Common myeloid progenitor, CD34-positive (primary cell): ENCODE measurements at regions not wholly inside any gene's neighbourhood (a gene's known extent, or its start where the extent isn't known, plus 50 kb on each side); places are given as distances from the start of the nearest gene placed in this dataset.

ENCODE experiments used
- CTCF ChIA-PET: fragments of 350-600 bp; sonication (Branson Sonifier 250); formaldehyde crosslinking; loops from one replicate; lab custom pipeline; 2021; ENCODE audit warnings: antibody characterized with exemption; lab: Charles Lee
- POLR2A ChIA-PET: fragments of 350-600 bp; sonication (Branson Sonifier 250); formaldehyde crosslinking; loops from one replicate; lab custom pipeline; 2021; ENCODE audit warnings: antibody characterized with exemption; lab: Charles Lee
- DNase-seq, 3 donors: peaks; one replicate each; pipeline versions ENCODE4 v3.0.0 to v3.0.0-alpha.2; 2013
- H3K27ac ChIP-seq, 2 experiments: 1 replicate in 1 of 2; 2 replicates in 1 of 2; pipeline ENCODE4 v1.7.0; 2013; ENCODE audit warnings: inconsistent platforms in 2 of 2, low read length in 2 of 2, mild to moderate bottlenecking in 2 of 2, low read depth in 1 of 2, moderate library complexity in 1 of 2; ENCODE audit not compliant: severe bottlenecking in 2 of 2, insufficient read depth in 1 of 2, poor library complexity in 1 of 2
- H3K27me3 ChIP-seq, 5 experiments: replicated peaks in 2 of 5; 1 replicate in 3 of 5; 2 replicates in 2 of 5; pipeline versions ENCODE4 v1.6.1 to v1.7.0; 2013; ENCODE audit warnings: low read length in 4 of 5, mild to moderate bottlenecking in 2 of 5, moderate library complexity in 2 of 5, inconsistent platforms in 1 of 5; ENCODE audit not compliant: insufficient read depth in 5 of 5, control insufficient read depth in 4 of 5
- H3K36me3 ChIP-seq, 4 experiments: 1 replicate in 2 of 4; 2 replicates in 2 of 4; pipeline versions ENCODE4 v1.6.1 to v1.7.0; 2013; ENCODE audit warnings: low read length in 3 of 4, control low read depth in 1 of 4, mild to moderate bottlenecking in 1 of 4; ENCODE audit not compliant: control insufficient read depth in 4 of 4, insufficient read depth in 4 of 4
- H3K4me1 ChIP-seq, 4 experiments: 1 replicate in 3 of 4; 2 replicates in 1 of 4; pipeline versions ENCODE4 v1.6.1 to v1.7.1; 2013; ENCODE audit warnings: low read length in 3 of 4, mild to moderate bottlenecking in 3 of 4, control low read depth in 1 of 4, inconsistent platforms in 1 of 4, moderate library complexity in 1 of 4; ENCODE audit not compliant: control insufficient read depth in 4 of 4, insufficient read depth in 4 of 4; ENCODE audit errors: control extremely low read depth in 1 of 4
- H3K4me3 ChIP-seq, 7 experiments: 1 replicate in 4 of 7; 2 replicates in 3 of 7; pipeline versions ENCODE4 v1.5.1 to v1.7.0; 2013; ENCODE audit warnings: mild to moderate bottlenecking in 7 of 7, low read length in 6 of 7, moderate library complexity in 6 of 7, inconsistent platforms in 2 of 7, low read depth in 2 of 7, control low read depth in 1 of 7; ENCODE audit not compliant: insufficient read depth in 4 of 7, control insufficient read depth in 1 of 7; ENCODE audit errors: extremely low read depth in 1 of 7
- H3K9me3 ChIP-seq, 5 experiments: 1 replicate in 4 of 5; 2 replicates in 1 of 5; pipeline versions ENCODE4 v1.6.1 to v1.7.1; 2013; ENCODE audit warnings: low read length in 4 of 5, mild to moderate bottlenecking in 2 of 5, inconsistent platforms in 1 of 5, low read depth in 1 of 5, moderate library complexity in 1 of 5; ENCODE audit not compliant: control insufficient read depth in 4 of 5, insufficient read depth in 2 of 5; ENCODE audit errors: control extremely low read depth in 1 of 5
- WGBS: methylation state at CpG from one replicate; pipeline ENCODE4 v1.1.5; 2013; ENCODE audit not compliant: insufficient coverage; 5-methylcytosine and 5-hydroxymethylcytosine counted together

- Histone ChIP-seq H3K9me3 (no peaks in the 10 kb centered on the region), H3K27me3 (no peaks in the 10 kb centered on the region), H3K27ac (peak overlapping the region in 1 of 2 experiments; percentile 25), H3K4me1 (peaks cover 51 to 93% (median 73%) of the 10 kb centered on the region in 4 experiments), H3K36me3 (no peaks in the 10 kb centered on the region), H3K4me3 (no peak overlapping the region)
- DNase-seq = no peak
- ChIA-PET CTCF (interaction anchor here (0.9 kb wide), 2 partner anchors 23 to 29 kb away, joined by 3 read pairs; no protein-coding TSS in a partner anchor), POLR2A (no interaction called here)
Measured at GRCh38 chr6:144347448-144347759, 62.3 kb downstream of the UTRN start.

GRCh38 chr6:144347933-144348332, 62.8 kb downstream of the UTRN start:
- ChIA-PET CTCF (interaction anchor here (0.9 kb wide), 1 partner anchor 29 kb away, joined by 3 read pairs; no protein-coding TSS in a partner anchor), POLR2A (no interaction called here)
- 100% methylated on average over 4 of the region's 5 CpGs for WGBS
- Histone ChIP-seq H3K36me3 (no peaks in the 10 kb centered on the region), H3K27me3 (no peaks in the 10 kb centered on the region), H3K4me1 (peaks cover 49 to 93% (median 73%) of the 10 kb centered on the region in 4 experiments), H3K27ac (peak overlapping the region in 1 of 2 experiments; percentile 36), H3K4me3 (no peak overlapping the region), H3K9me3 (no peaks in the 10 kb centered on the region)
- DNase-seq = no peak

GRCh38 chr6:144349690-144350527, 64.8 kb downstream of the UTRN start:
- Histone ChIP-seq H3K27me3 (no peaks in the 10 kb centered on the region), H3K4me1 (peaks cover 45 to 75% (median 57%) of the 10 kb centered on the region in 4 experiments), H3K4me3 (peak overlapping the region in 6 of 7 experiments; percentile 35 to 72 (median 56)), H3K27ac (peak overlapping the region; percentile 77 to 91), H3K36me3 (no peaks in the 10 kb centered on the region), H3K9me3 (no peaks in the 10 kb centered on the region)
- DNase-seq = peak; percentile 68 to 84 (median 73)
- POLR2A ChIA-PET = no interaction called here
- WGBS = 3% methylated on average over 5 of the region's 8 CpGs
- CTCF ChIA-PET = interaction anchor here (1.2 kb wide), 1 partner anchor 10 kb away, joined by 4 read pairs; no protein-coding TSS in a partner anchor

- peaks cover 39 to 69% (median 51%) of the 10 kb centered on the region in 4 experiments for H3K4me1 ChIP-seq
- ChIA-PET CTCF (interaction anchor here (1.2 kb wide), 1 partner anchor 10 kb away, joined by 4 read pairs; no protein-coding TSS in a partner anchor), POLR2A (no interaction called here)
- no peaks in the 10 kb centered on the region for H3K9me3 ChIP-seq
- no peak for DNase-seq
- peak overlapping the region; percentile 77 to 91 for H3K27ac ChIP-seq
- H3K27me3 ChIP-seq = no peaks in the 10 kb centered on the region
- 0% methylated on average over 1 of the region's 2 CpGs for whole genome bisulfite sequencing
- peak overlapping the region in 6 of 7 experiments; percentile 35 to 72 (median 56) for H3K4me3 ChIP-seq
- H3K36me3 ChIP-seq = peaks cover 0 to 3% (median 0%) of the 10 kb centered on the region in 4 experiments
Measured at GRCh38 chr6:144350528-144350880, 65.4 kb downstream of the UTRN start.

- H3K4me3 ChIP-seq = peak overlapping the region in 4 of 7 experiments; percentile 10 to 72 (median 34)
- ChIA-PET CTCF (interaction anchor here (1.2 to 1.7 kb wide), 2 partner anchors 9 to 66 kb away, joined by 4 to 6 read pairs; no protein-coding TSS in a partner anchor), POLR2A (no interaction called here)
- peak overlapping the region; percentile 46 to 91 for H3K27ac ChIP-seq
- 32% methylated on average over 6 of the region's 8 CpGs for WGBS
- peaks cover 36 to 61% (median 48%) of the 10 kb centered on the region in 4 experiments for H3K4me1 ChIP-seq
- no peaks in the 10 kb centered on the region for H3K9me3 ChIP-seq
- peaks cover 0 to 3% (median 0%) of the 10 kb centered on the region in 4 experiments for H3K36me3 ChIP-seq
- H3K27me3 ChIP-seq = no peaks in the 10 kb centered on the region
- peak in 2 of 3 donors; percentile 23 to 51 for DNase-seq
Measured at GRCh38 chr6:144351379-144352127, 66.4 kb downstream of the UTRN start.

GRCh38 chr6:144352331-144352730, 67.2 kb downstream of the UTRN start:
- DNase-seq = no peak
- ChIA-PET POLR2A (no interaction called here), CTCF (interaction anchor here (1.2 to 1.7 kb wide), 2 partner anchors 9 to 66 kb away, joined by 4 to 6 read pairs; no protein-coding TSS in a partner anchor)
- Histone ChIP-seq H3K27ac (peak overlapping the region in 1 of 2 experiments; percentile 91), H3K4me1 (peaks cover 33 to 53% (median 42%) of the 10 kb centered on the region in 4 experiments), H3K27me3 (no peaks in the 10 kb centered on the region), H3K9me3 (no peaks in the 10 kb centered on the region), H3K36me3 (peaks cover 0 to 5% (median 0%) of the 10 kb centered on the region in 4 experiments), H3K4me3 (peak overlapping the region in 1 of 7 experiments; percentile 33)
- no CpG with 5 or more reads among the region's 2 CpGs for WGBS
